PC-9 (cell line): ENCODE measurements at regions not wholly inside any gene's neighbourhood (a gene's known extent, or its start where the extent isn't known, plus 50 kb on each side); places are given as distances from the start of the nearest gene placed in this dataset.

Source experiments
- BruUV-seq: library from RNA; stranded (reverse); fragments of 400-500 nt; replicated peaks from 2 replicates; lab custom pipeline; 2021; lab: Mats Ljungman, UMichigan
- CTCF ChIA-PET: fragments of 300-600 bp; sonication (Branson Sonifier 250); formaldehyde crosslinking; loops from one replicate; lab custom pipeline; 2022; ENCODE audit warnings: antibody characterized with exemption; lab: Charles Lee
- POLR2A ChIA-PET: fragments of 300-600 bp; sonication (Branson Sonifier 250); formaldehyde crosslinking; loops from one replicate; lab custom pipeline; 2022; ENCODE audit warnings: antibody characterized with exemption; ENCODE audit not compliant: unreplicated experiment; lab: Charles Lee
- DNase-seq, 2 experiments: peaks; one replicate each; pipeline versions ENCODE4 v3.0.0 to v3.0.0-alpha.2; 2015 to 2022; ENCODE audit warnings: mixed read lengths in 1 of 2
- H2AFZ ChIP-seq: fragments of 200-600 bp; sonication (generic); 2 replicates; pipeline ENCODE4 v1.8.1; 2017; ENCODE audit warnings: antibody characterized with exemption
- H3F3A ChIP-seq: fragments of 200-600 bp; sonication (generic); 2 replicates; pipeline ENCODE4 v1.8.1; 2017; ENCODE audit warnings: antibody characterized with exemption, mild to moderate bottlenecking, low read depth; ENCODE audit not compliant: insufficient read depth
- H3K27ac ChIP-seq: fragments of 200-600 bp; sonication (generic); 2 replicates; pipeline ENCODE4 v1.6.1; 2016; ENCODE audit warnings: mixed run types
- H3K27me3 ChIP-seq: fragments of 200-600 bp; sonication (generic); 2 replicates; pipeline ENCODE4 v1.6.1; 2016; ENCODE audit warnings: low read depth, mixed run types; ENCODE audit not compliant: insufficient read depth
- H3K36me3 ChIP-seq: fragments of 200-600 bp; sonication (generic); 2 replicates; pipeline ENCODE4 v1.6.1; 2016; ENCODE audit warnings: low read depth, mixed run types
- H3K4me1 ChIP-seq: fragments of 200-600 bp; sonication (generic); replicated peaks from 2 replicates; pipeline ENCODE4 v1.6.1; 2016; ENCODE audit warnings: mixed run types; ENCODE audit not compliant: insufficient read depth
- H3K4me2 ChIP-seq: fragments of 200-600 bp; sonication (generic); 2 replicates; pipeline ENCODE4 v1.6.1; 2017; ENCODE audit warnings: mixed run types
- H3K4me3 ChIP-seq: fragments of 200-600 bp; sonication (generic); 2 replicates; pipeline ENCODE4 v1.6.1; 2016; ENCODE audit warnings: mixed run types
- H3K79me2 ChIP-seq: fragments of 200-600 bp; sonication (generic); 2 replicates; pipeline ENCODE4 v1.6.1; 2017; ENCODE audit warnings: low read depth, mixed run types
- H3K9me2 ChIP-seq: fragments of 200-600 bp; sonication (generic); 2 replicates; pipeline ENCODE4 v1.8.1; 2017; ENCODE audit warnings: mild to moderate bottlenecking; ENCODE audit not compliant: insufficient read depth
- H3K9me3 ChIP-seq: fragments of 200-600 bp; sonication (generic); 2 replicates; pipeline ENCODE4 v1.8.1; 2016; ENCODE audit warnings: low read depth; ENCODE audit not compliant: insufficient read depth
- H4K20me1 ChIP-seq: fragments of 200-600 bp; sonication (generic); 2 replicates; pipeline ENCODE4 v1.8.1; 2017; ENCODE audit not compliant: insufficient read depth
- EZH2 ChIP-seq: fragments of 200-600 bp; sonication (generic); IDR thresholded peaks from 2 replicates; pipeline ENCODE4 v1.8.0; 2017; ENCODE audit warnings: antibody characterized with exemption, low read depth
- intact Hi-C: fragments of 100-400 bp; cut with micrococcal nuclease; formaldehyde crosslinking; loops from one replicate; pipeline ENCODE4 v1.10.0; 2022; ENCODE audit not compliant: unreplicated experiment
- TF ChIP-seq, protein P1 (sequence below): fragments of 200-600 bp; sonication (generic); conservative IDR thresholded peaks from 2 replicates; pipeline ENCODE4 v1.6.1; 2017; ENCODE audit warnings: mixed run types, antibody characterized with exemption, mild to moderate bottlenecking, moderate library complexity

- H3K27me3 ChIP-seq: no peaks in the 10 kb centered on the region
- ChIA-PET POLR2A (no interaction called here), CTCF (no interaction called here)
- intact Hi-C loops: no loop called here
- H3K9me2 ChIP-seq: no peaks in the 10 kb centered on the region
- no peak overlapping the region for H3K4me2 ChIP-seq
- H3F3A ChIP-seq: no peaks in the 10 kb centered on the region
- no peaks in the 10 kb centered on the region for H3K79me2 ChIP-seq
- no peak overlapping the region for H2AFZ ChIP-seq
- H3K36me3 ChIP-seq: no peaks in the 10 kb centered on the region
- H3K9me3 ChIP-seq: no peaks in the 10 kb centered on the region
- H4K20me1 ChIP-seq: no peaks in the 10 kb centered on the region
- no peak overlapping the region for H3K4me3 ChIP-seq
- no peak overlapping the region for H3K27ac ChIP-seq
- no TSS peak for BruUV-seq
- TF ChIP-seq, protein P1, sequence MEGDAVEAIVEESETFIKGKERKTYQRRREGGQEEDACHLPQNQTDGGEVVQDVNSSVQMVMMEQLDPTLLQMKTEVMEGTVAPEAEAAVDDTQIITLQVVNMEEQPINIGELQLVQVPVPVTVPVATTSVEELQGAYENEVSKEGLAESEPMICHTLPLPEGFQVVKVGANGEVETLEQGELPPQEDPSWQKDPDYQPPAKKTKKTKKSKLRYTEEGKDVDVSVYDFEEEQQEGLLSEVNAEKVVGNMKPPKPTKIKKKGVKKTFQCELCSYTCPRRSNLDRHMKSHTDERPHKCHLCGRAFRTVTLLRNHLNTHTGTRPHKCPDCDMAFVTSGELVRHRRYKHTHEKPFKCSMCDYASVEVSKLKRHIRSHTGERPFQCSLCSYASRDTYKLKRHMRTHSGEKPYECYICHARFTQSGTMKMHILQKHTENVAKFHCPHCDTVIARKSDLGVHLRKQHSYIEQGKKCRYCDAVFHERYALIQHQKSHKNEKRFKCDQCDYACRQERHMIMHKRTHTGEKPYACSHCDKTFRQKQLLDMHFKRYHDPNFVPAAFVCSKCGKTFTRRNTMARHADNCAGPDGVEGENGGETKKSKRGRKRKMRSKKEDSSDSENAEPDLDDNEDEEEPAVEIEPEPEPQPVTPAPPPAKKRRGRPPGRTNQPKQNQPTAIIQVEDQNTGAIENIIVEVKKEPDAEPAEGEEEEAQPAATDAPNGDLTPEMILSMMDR: no peak
- no peak for DNase-seq
- no peaks in the 10 kb centered on the region for H3K4me1 ChIP-seq
Measured at GRCh38 chr14:62247266-62247665, 485.0 kb downstream of the SNAPC1 start.

GRCh38 chr14:62251237-62251636 lies 489.0 kb downstream of the SNAPC1 start:
- POLR2A ChIA-PET: no interaction called here
- CTCF ChIA-PET: no interaction called here

DNA sequence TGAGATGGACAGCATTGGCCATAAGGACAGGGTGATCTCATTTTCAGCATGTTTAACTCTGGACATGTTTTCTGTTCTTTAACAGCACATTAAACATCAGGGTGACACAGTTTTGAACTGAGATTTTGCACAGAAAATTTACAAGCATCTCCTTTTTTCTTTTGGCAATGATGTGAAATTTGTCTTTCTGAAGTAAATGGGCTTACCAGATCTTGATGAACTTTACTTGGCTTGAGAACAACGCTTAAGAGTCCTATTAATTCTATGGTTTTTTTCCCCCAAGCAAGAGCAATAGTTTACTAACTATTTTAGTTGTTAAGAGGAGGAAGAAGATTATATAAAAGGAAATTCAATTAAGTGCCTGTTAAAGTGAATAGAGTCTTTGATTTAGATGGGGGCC lies 491.0 kb downstream of the SNAPC1 start:
- Histone ChIP-seq H2AFZ (no peak overlapping the region), H3K9me3 (no peaks in the 10 kb centered on the region), H3F3A (no peaks in the 10 kb centered on the region), H3K4me2 (no peak overlapping the region), H4K20me1 (no peaks in the 10 kb centered on the region), H3K79me2 (no peaks in the 10 kb centered on the region), H3K4me3 (no peak overlapping the region), H3K9me2 (no peaks in the 10 kb centered on the region), H3K27ac (no peak overlapping the region), H3K4me1 (no peaks in the 10 kb centered on the region), H3K27me3 (peaks cover 5% of the 10 kb centered on the region; the same call in 1 of the 2 replicates), H3K36me3 (no peaks in the 10 kb centered on the region)
- no TSS peak for BruUV-seq
- POLR2A ChIA-PET: no interaction called here
- TF ChIP-seq EZH2: no peak
- TF ChIP-seq, protein P1: no peak
- intact Hi-C loops: no loop called here
- DNase-seq: no peak
- CTCF ChIA-PET: no interaction called here

More at GRCh38 chr14:62251237-62251636, 489.0 kb downstream of the SNAPC1 start:
- Histone ChIP-seq H4K20me1 (no peaks in the 10 kb centered on the region), H3K27me3 (0 out of 2 replicates have a peak, but pooled peaks cover 5% of the 10 kb centered on the region), H3K4me3 (no peak overlapping the region), H2AFZ (no peak overlapping the region), H3K79me2 (no peaks in the 10 kb centered on the region), H3K9me3 (no peaks in the 10 kb centered on the region), H3K9me2 (no peaks in the 10 kb centered on the region), H3F3A (no peaks in the 10 kb centered on the region), H3K36me3 (no peaks in the 10 kb centered on the region), H3K27ac (no peak overlapping the region), H3K4me2 (no peak overlapping the region), H3K4me1 (no peaks in the 10 kb centered on the region)
- intact Hi-C loops: no loop called here
- no peak for DNase-seq
- TF ChIP-seq EZH2: no peak
- TF ChIP-seq, protein P1: no peak
- no TSS peak for BruUV-seq
